ENCODE measurements at regions not wholly inside any gene's neighbourhood (a gene's known extent, or its start where the extent isn't known, plus 50 kb on each side); places are given as distances from the start of the nearest gene placed in this dataset.

DNA sequence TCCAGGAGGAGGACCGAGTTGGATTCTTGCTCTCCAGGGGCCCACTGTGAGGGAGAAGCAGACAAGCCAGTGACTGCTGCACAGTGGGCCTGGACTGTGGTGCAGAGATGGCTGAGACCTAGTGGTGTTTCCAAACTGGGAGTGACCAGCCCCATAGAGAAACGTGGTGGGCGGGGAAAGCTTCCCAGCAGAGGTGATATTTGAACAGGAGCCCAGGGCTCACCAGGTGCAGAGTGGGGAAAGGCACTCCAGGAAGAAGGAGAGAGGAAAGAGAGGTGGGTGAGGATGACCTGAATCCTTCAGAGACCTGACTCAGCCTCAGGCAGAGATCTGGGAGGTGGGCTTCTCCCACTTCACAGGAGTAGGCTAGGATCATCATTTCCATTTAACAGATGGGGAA lies 52.1 kb upstream of the RASD2 start:
- no peak for TF ChIP-seq POLR2A (IDR thresholded peaks at IDR 0.05)
- no peak for TF ChIP-seq EP300 (IDR thresholded peaks at IDR 0.05)
- TF ChIP-seq POLR2AphosphoS5 (IDR thresholded peaks at IDR 0.05) = no peak
- TF ChIP-seq, protein P1, sequence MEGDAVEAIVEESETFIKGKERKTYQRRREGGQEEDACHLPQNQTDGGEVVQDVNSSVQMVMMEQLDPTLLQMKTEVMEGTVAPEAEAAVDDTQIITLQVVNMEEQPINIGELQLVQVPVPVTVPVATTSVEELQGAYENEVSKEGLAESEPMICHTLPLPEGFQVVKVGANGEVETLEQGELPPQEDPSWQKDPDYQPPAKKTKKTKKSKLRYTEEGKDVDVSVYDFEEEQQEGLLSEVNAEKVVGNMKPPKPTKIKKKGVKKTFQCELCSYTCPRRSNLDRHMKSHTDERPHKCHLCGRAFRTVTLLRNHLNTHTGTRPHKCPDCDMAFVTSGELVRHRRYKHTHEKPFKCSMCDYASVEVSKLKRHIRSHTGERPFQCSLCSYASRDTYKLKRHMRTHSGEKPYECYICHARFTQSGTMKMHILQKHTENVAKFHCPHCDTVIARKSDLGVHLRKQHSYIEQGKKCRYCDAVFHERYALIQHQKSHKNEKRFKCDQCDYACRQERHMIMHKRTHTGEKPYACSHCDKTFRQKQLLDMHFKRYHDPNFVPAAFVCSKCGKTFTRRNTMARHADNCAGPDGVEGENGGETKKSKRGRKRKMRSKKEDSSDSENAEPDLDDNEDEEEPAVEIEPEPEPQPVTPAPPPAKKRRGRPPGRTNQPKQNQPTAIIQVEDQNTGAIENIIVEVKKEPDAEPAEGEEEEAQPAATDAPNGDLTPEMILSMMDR (IDR thresholded peaks at IDR 0.05) = no peak
- 27 to 56% (median 37%) methylated on average over 3 of the region's 3 CpGs for WGBS, 5 donors
- H3K36me3 ChIP-seq = no peaks in the 10 kb centered on the region
- H3K27ac ChIP-seq = no peak overlapping the region
- no peaks in the 10 kb centered on the region for H3K4me1 ChIP-seq
- no peak for DNase-seq
- intact Hi-C loops (cut with DNase I; ENCODE audit: low total_unique reads) = no loop called here
- H3K4me3 ChIP-seq = no peak overlapping the region
- peaks cover 0 to 3% (median 0%) of the 10 kb centered on the region in 3 donors for H3K27me3 ChIP-seq
- H3K9me3 ChIP-seq = no peaks in the 10 kb centered on the region

DNA sequence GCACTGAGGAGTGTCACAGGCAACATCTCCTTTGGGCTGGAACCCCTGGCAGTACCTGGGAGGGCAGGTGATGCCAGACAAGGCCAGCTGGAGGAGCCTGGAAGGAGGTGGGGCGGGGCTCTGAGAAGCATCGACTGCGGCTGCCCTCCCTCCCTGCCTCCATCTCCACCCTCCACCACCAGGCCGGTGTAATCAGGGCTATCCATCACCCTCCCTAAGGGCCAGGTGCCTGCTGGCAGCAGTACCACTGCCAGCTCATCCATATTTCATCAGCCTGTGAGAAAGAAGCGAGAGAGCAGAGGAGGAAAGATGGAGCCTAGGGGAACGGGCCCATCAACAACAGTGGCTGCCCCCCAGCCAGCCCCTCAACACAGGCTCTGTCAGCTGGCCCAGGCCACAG lies 51.4 kb upstream of the RASD2 start:
- TF ChIP-seq POLR2A (IDR thresholded peaks at IDR 0.05) = no peak
- TF ChIP-seq, protein P1 (IDR thresholded peaks at IDR 0.05) = no peak
- TF ChIP-seq EP300 (IDR thresholded peaks at IDR 0.05) = no peak
- no peak for TF ChIP-seq POLR2AphosphoS5 (IDR thresholded peaks at IDR 0.05)
- no peak overlapping the region for H3K4me3 ChIP-seq
- H3K27ac ChIP-seq = no peak overlapping the region
- WGBS, 5 donors = 62 to 72% (median 66%) methylated on average over 6 of the region's 6 CpGs
- peak in 1 of 2 donors; percentile 43 for DNase-seq
- no peaks in the 10 kb centered on the region for H3K4me1 ChIP-seq
- intact Hi-C loops (cut with DNase I; ENCODE audit: low total_unique reads) = no loop called here
- H3K36me3 ChIP-seq = no peaks in the 10 kb centered on the region
- H3K9me3 ChIP-seq = no peaks in the 10 kb centered on the region
- H3K27me3 ChIP-seq = peaks cover 0 to 3% (median 0%) of the 10 kb centered on the region in 3 donors

All from stomach (tissue), 8 donors.